Panc1 (cell line): ENCODE measurements at regions not wholly inside any gene's neighbourhood (a gene's known extent, or its start where the extent isn't known, plus 50 kb on each side); places are given as distances from the start of the nearest gene placed in this dataset.

Experiments
- POLR2AphosphoS5 ChIP-seq: IDR thresholded peaks from 2 replicates; pipeline ENCODE4 v1.6.1; 2012; ENCODE audit warnings: mild to moderate bottlenecking, low read depth, low read length, moderate library complexity
- SIN3A ChIP-seq: IDR thresholded peaks from 2 replicates; pipeline ENCODE4 v1.6.1; 2012; ENCODE audit warnings: low read depth, mild to moderate bottlenecking, low read length, moderate library complexity, borderline replicate concordance; ENCODE audit not compliant: insufficient read depth
- TF ChIP-seq, protein P1 (sequence below): fragments of 450-650 bp; IDR thresholded peaks from 2 replicates; pipeline ENCODE4 v1.5.1; 2017; ENCODE audit warnings: mild to moderate bottlenecking

DNA sequence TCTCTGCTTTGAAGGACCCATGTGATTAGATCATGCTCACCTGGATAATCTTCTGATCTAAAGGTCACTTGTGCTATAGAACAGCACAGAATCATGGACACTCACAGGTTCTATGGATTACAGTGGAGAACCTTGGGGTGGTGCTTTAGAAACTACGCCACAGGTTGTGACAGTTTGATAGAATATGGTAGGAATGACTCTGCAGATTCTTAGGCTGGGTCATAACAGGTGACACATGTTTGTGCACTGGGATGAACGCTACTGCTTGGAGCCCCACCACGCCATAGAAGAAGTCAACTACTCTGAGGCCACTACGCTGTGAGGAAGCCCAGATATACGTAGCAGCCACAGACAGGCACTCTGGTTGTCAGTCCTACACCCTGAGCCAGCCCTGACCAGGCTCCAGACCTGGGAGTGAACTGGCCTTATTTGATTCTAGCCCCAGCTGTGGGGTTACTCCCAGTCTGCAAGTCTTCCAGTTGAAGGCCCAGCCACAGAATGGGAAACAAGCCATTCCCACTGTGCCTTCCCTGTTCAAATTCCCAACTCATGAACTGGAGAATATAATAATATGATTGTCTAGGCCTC lies 99.0 kb upstream of the SLC24A3 start:
- TF ChIP-seq POLR2AphosphoS5 (no peak), SIN3A (no peak)
- TF ChIP-seq, protein P1, sequence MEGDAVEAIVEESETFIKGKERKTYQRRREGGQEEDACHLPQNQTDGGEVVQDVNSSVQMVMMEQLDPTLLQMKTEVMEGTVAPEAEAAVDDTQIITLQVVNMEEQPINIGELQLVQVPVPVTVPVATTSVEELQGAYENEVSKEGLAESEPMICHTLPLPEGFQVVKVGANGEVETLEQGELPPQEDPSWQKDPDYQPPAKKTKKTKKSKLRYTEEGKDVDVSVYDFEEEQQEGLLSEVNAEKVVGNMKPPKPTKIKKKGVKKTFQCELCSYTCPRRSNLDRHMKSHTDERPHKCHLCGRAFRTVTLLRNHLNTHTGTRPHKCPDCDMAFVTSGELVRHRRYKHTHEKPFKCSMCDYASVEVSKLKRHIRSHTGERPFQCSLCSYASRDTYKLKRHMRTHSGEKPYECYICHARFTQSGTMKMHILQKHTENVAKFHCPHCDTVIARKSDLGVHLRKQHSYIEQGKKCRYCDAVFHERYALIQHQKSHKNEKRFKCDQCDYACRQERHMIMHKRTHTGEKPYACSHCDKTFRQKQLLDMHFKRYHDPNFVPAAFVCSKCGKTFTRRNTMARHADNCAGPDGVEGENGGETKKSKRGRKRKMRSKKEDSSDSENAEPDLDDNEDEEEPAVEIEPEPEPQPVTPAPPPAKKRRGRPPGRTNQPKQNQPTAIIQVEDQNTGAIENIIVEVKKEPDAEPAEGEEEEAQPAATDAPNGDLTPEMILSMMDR = no peak
